CD14-positive monocyte (primary cell): ENCODE measurements at regions not wholly inside any gene's neighbourhood (a gene's known extent, or its start where the extent isn't known, plus 50 kb on each side); places are given as distances from the start of the nearest gene placed in this dataset.

Experiments used
- DNase-seq, 3 donors: peaks; one replicate each; pipeline ENCODE4 v3.0.0-alpha.2; 2011 to 2022
- H2AFZ ChIP-seq: 2 replicates; pipeline ENCODE4 v1.6.0; 2012; ENCODE audit warnings: mild to moderate bottlenecking, low read depth, low read length, inconsistent platforms; ENCODE audit not compliant: insufficient read depth, poor library complexity, severe bottlenecking
- H3K27ac ChIP-seq, 2 donors: 1 replicate in 1 of 2; 2 replicates in 1 of 2; pipeline ENCODE4 v1.5.1; 2012 to 2013; ENCODE audit warnings: low read length in 2 of 2, control low read depth in 1 of 2, inconsistent platforms in 1 of 2, low read depth in 1 of 2, mild to moderate bottlenecking in 1 of 2
- H3K27me3 ChIP-seq, 2 donors: one replicate each; pipeline versions ENCODE4 v1.6.0 to v1.6.1; 2011 to 2013; ENCODE audit warnings: low read length in 2 of 2; ENCODE audit not compliant: control insufficient read depth in 2 of 2, insufficient read depth in 2 of 2
- H3K36me3 ChIP-seq, 2 donors: replicated peaks in 1 of 2; 1 replicate in 1 of 2; 2 replicates in 1 of 2; pipeline versions ENCODE4 v1.5.1 to v1.6.1; 2012 to 2013; ENCODE audit warnings: low read length in 2 of 2, control low read depth in 1 of 2, inconsistent platforms in 1 of 2, mild to moderate bottlenecking in 1 of 2; ENCODE audit not compliant: insufficient read depth in 2 of 2, control insufficient read depth in 1 of 2
- H3K4me1 ChIP-seq, 2 donors: 1 replicate in 1 of 2; 2 replicates in 1 of 2; pipeline versions ENCODE4 v1.5.1 to v1.6.1; 2012 to 2013; ENCODE audit warnings: low read length in 2 of 2, control low read depth in 1 of 2, inconsistent platforms in 1 of 2, mild to moderate bottlenecking in 1 of 2, moderate library complexity in 1 of 2; ENCODE audit not compliant: insufficient read depth in 2 of 2, control insufficient read depth in 1 of 2
- H3K4me2 ChIP-seq: replicated peaks from 2 replicates; pipeline ENCODE3; 2012; ENCODE audit warnings: low read length, moderate library complexity, mild to moderate bottlenecking; ENCODE audit not compliant: poor library complexity, severe bottlenecking; ENCODE audit errors: extremely low read depth
- H3K4me3 ChIP-seq, 3 experiments: fragments of 200-600 bp in 1 of 3; sonication (generic) in 1 of 3; replicated peaks in 1 of 3; 1 replicate in 2 of 3; 2 replicates in 1 of 3; pipeline ENCODE4 v1.5.1; 2011 to 2013; ENCODE audit warnings: low read length in 3 of 3, mild to moderate bottlenecking in 3 of 3, control low read depth in 2 of 3, low read depth in 2 of 3, inconsistent platforms in 1 of 3, moderate library complexity in 1 of 3
- H3K79me2 ChIP-seq: 2 replicates; pipeline ENCODE4 v1.6.0; 2012; ENCODE audit warnings: mild to moderate bottlenecking, control low read depth, inconsistent platforms, low read length, moderate library complexity; ENCODE audit not compliant: insufficient read depth
- H3K9ac ChIP-seq: 2 replicates; pipeline ENCODE4 v1.6.0; 2017; ENCODE audit warnings: low read length, mild to moderate bottlenecking; ENCODE audit not compliant: insufficient read depth, poor library complexity, severe bottlenecking
- H3K9me3 ChIP-seq, 2 donors: replicated peaks in 1 of 2; 1 replicate in 1 of 2; 2 replicates in 1 of 2; pipeline versions ENCODE4 v1.5.1 to v1.6.1; 2012 to 2013; ENCODE audit warnings: low read length in 2 of 2, control low read depth in 1 of 2; ENCODE audit not compliant: control insufficient read depth in 1 of 2, insufficient read depth in 1 of 2
- H4K20me1 ChIP-seq: 2 replicates; pipeline ENCODE4 v1.6.0; 2012; ENCODE audit warnings: mild to moderate bottlenecking, low read length, control low read depth, moderate library complexity; ENCODE audit not compliant: insufficient read depth
- H3K27ac Mint-ChIP-seq, 7 donors: one replicate each; pipeline ENCODE4 v1.8.0; 2020; ENCODE audit warnings: mild to moderate bottlenecking in 7 of 7, mixed read lengths in 7 of 7, moderate library complexity in 6 of 7, inconsistent platforms in 2 of 7
- H3K27me3 Mint-ChIP-seq, 3 donors: one replicate each; pipeline ENCODE4 v1.8.0; 2021 to 2022; ENCODE audit warnings: low read depth in 3 of 3, mild to moderate bottlenecking in 3 of 3, mixed read lengths in 3 of 3, moderate library complexity in 3 of 3, inconsistent platforms in 1 of 3
- H3K36me3 Mint-ChIP-seq, 2 donors: one replicate each; pipeline ENCODE4 v1.8.0; 2020; ENCODE audit warnings: mixed read lengths in 2 of 2, inconsistent platforms in 1 of 2, mild to moderate bottlenecking in 1 of 2
- H3K4me1 Mint-ChIP-seq: one replicate; pipeline ENCODE4 v1.8.0; 2020; ENCODE audit warnings: mild to moderate bottlenecking, mixed read lengths
- H3K4me3 Mint-ChIP-seq, 2 donors: one replicate each; pipeline ENCODE4 v1.8.0; 2020; ENCODE audit warnings: mild to moderate bottlenecking in 2 of 2, mixed read lengths in 2 of 2, moderate library complexity in 1 of 2
- H3K9me3 Mint-ChIP-seq, 7 donors: one replicate each; pipeline ENCODE4 v1.8.0; 2020 to 2022; ENCODE audit warnings: mixed read lengths in 7 of 7, mild to moderate bottlenecking in 6 of 7, moderate library complexity in 6 of 7, inconsistent platforms in 2 of 7
- CTCF ChIP-seq: fragments of 200-600 bp; IDR thresholded peaks from one replicate; pipeline ENCODE4 v1.8.0; 2022; ENCODE audit warnings: antibody characterized with exemption, mild to moderate bottlenecking
- WGBS: methylation state at CpG from one replicate; pipeline ENCODE4 v1.1.5; 2013; ENCODE audit warnings: missing lambda C conversion rate; ENCODE audit not compliant: insufficient coverage; 5-methylcytosine and 5-hydroxymethylcytosine counted together
- intact Hi-C, 2 donors: fragments of 100-400 bp; cut with micrococcal nuclease; formaldehyde crosslinking; loops; one replicate each; pipeline versions ENCODE4 v1.15.0 to v1.15.1; 2023

- Histone ChIP-seq H3K9me3 (no peaks in the 10 kb centered on the region), H3K27me3 (no peaks in the 10 kb centered on the region), H3K4me1 (no peaks in the 10 kb centered on the region), H2AFZ (no peak overlapping the region), H3K79me2 (no peaks in the 10 kb centered on the region), H3K36me3 (no peaks in the 10 kb centered on the region), H3K9ac (no peak overlapping the region), H3K4me3 (no peak overlapping the region), H3K4me2 (no peak overlapping the region), H3K27ac (no peak overlapping the region), H4K20me1 (no peaks in the 10 kb centered on the region)
- peaks cover 0 to 5% (median 2%) of the 10 kb centered on the region in 7 donors for H3K9me3 Mint-ChIP-seq
- no peak for DNase-seq
- WGBS = 100% methylated on average over 1 of the region's 1 CpG
- no peak overlapping the region for H3K27ac Mint-ChIP-seq
- no peaks in the 10 kb centered on the region for H3K36me3 Mint-ChIP-seq
- H3K4me3 Mint-ChIP-seq = no peak overlapping the region
- TF ChIP-seq CTCF = no peak
- H3K27me3 Mint-ChIP-seq = peaks cover 0 to 2% (median 0%) of the 10 kb centered on the region in 3 donors
- H3K4me1 Mint-ChIP-seq = no peaks in the 10 kb centered on the region
- intact Hi-C loops = no loop called here
Observed at GRCh38 chr16:64459821-64460220, 662.0 kb downstream of the CDH11 start.

- H3K4me2 ChIP-seq = no peak overlapping the region
- peaks cover 0 to 2% (median 2%) of the 10 kb centered on the region in 3 donors for H3K27me3 Mint-ChIP-seq
- no peaks in the 10 kb centered on the region for H3K36me3 ChIP-seq
- no peaks in the 10 kb centered on the region for H3K79me2 ChIP-seq
- no CpG with 5 or more reads among the region's 2 CpGs for WGBS
- H3K9me3 ChIP-seq = no peaks in the 10 kb centered on the region
- no peak for TF ChIP-seq CTCF
- no peak overlapping the region for H3K27ac Mint-ChIP-seq
- H3K4me1 ChIP-seq = no peaks in the 10 kb centered on the region
- H3K9ac ChIP-seq = no peak overlapping the region
- H3K27ac ChIP-seq = no peak overlapping the region
- intact Hi-C loops = no loop called here
- H4K20me1 ChIP-seq = no peaks in the 10 kb centered on the region
- H3K27me3 ChIP-seq = no peaks in the 10 kb centered on the region
- H3K36me3 Mint-ChIP-seq = no peaks in the 10 kb centered on the region
- no peak overlapping the region for H3K4me3 ChIP-seq
- H3K4me3 Mint-ChIP-seq = no peak overlapping the region
- no peak overlapping the region for H2AFZ ChIP-seq
- DNase-seq = no peak
- H3K4me1 Mint-ChIP-seq = no peaks in the 10 kb centered on the region
- H3K9me3 Mint-ChIP-seq = peaks cover 0 to 5% (median 1%) of the 10 kb centered on the region in 7 donors
Observed at GRCh38 chr16:64459402-64459801, 662.5 kb downstream of the CDH11 start.
